Endothelial cell of umbilical vein (primary cell): ENCODE measurements at regions not wholly inside any gene's neighbourhood (a gene's known extent, or its start where the extent isn't known, plus 50 kb on each side); places are given as distances from the start of the nearest gene placed in this dataset.

Experiments
- CTCF ChIP-seq, 2 donors: IDR thresholded peaks; 1 replicate in 1 of 2; 2 replicates in 1 of 2; pipeline ENCODE4 v1.5.1; 2011; ENCODE audit warnings: low read length in 2 of 2, mild to moderate bottlenecking in 2 of 2, moderate library complexity in 2 of 2, control low read depth in 1 of 2, inconsistent platforms in 1 of 2, low read depth in 1 of 2; ENCODE audit not compliant: insufficient read depth in 1 of 2; ENCODE audit errors: extremely low read depth in 1 of 2
- EZH2 ChIP-seq: IDR thresholded peaks from 2 replicates; pipeline ENCODE4 v1.6.1; 2012; ENCODE audit warnings: borderline replicate concordance, low read depth, mild to moderate bottlenecking, moderate library complexity, low read length, inconsistent platforms; ENCODE audit not compliant: severe bottlenecking
- FOS ChIP-seq: IDR thresholded peaks from 2 replicates; pipeline ENCODE4 v1.6.1; 2011; ENCODE audit warnings: mild to moderate bottlenecking, low read length, moderate library complexity, borderline replicate concordance; ENCODE audit not compliant: insufficient read depth
- JUN ChIP-seq: IDR thresholded peaks from 2 replicates; pipeline ENCODE4 v1.6.1; 2011; ENCODE audit warnings: borderline replicate concordance, low read depth; ENCODE audit not compliant: insufficient read length, insufficient read depth
- MAX ChIP-seq: IDR thresholded peaks from 2 replicates; pipeline ENCODE4 v1.6.1; 2011; ENCODE audit not compliant: insufficient read depth, insufficient read length
- POLR2A ChIP-seq: IDR thresholded peaks from 2 replicates; pipeline ENCODE4 v1.6.1; 2012; ENCODE audit warnings: low read depth, mild to moderate bottlenecking, control low read depth, low read length
- POLR2AphosphoS5 ChIP-seq: IDR thresholded peaks from 2 replicates; pipeline ENCODE4 v1.6.1; 2012; ENCODE audit warnings: low read depth, mild to moderate bottlenecking, control low read depth, low read length, moderate library complexity; ENCODE audit not compliant: insufficient read depth

- TF ChIP-seq CTCF (IDR thresholded peaks at IDR 0.05; ENCODE audit: extremely low read depth in 1 of 2, insufficient read depth in 1 of 2, low read depth in 1 of 2, low read length in 2 of 2) (no peak), EZH2 (no peak), POLR2AphosphoS5 (no peak), MAX (no peak), FOS (no peak), POLR2A (no peak), JUN (no peak)
Measured at GRCh38 chr13:72201726-72202125, 334.7 kb upstream of the DACH1 start.
